HG03442 (cell line): ENCODE measurements at regions not wholly inside any gene's neighbourhood (a gene's known extent, or its start where the extent isn't known, plus 50 kb on each side); places are given as distances from the start of the nearest gene placed in this dataset.
"Not testable (repeated sequence)": the region's sequence is repeated elsewhere in the genome, so short reads cannot be mapped to it uniquely, and the experiment has no call there.

Source experiments
- ATAC-seq: cut with Tn5 transposase; IDR thresholded peaks from one replicate; pipeline ENCODE4 v1.9.1; 2021; ENCODE audit warnings: mild to moderate bottlenecking, moderate library complexity; ENCODE audit not compliant: unreplicated experiment

GRCh38 chr13:90447034-90447733 lies 900.3 kb upstream of the MIR17HG start:
- ATAC-seq: no peak

- ATAC-seq: no peak
Observed at GRCh38 chr13:90447734-90448101, 899.8 kb upstream of the MIR17HG start.

DNA sequence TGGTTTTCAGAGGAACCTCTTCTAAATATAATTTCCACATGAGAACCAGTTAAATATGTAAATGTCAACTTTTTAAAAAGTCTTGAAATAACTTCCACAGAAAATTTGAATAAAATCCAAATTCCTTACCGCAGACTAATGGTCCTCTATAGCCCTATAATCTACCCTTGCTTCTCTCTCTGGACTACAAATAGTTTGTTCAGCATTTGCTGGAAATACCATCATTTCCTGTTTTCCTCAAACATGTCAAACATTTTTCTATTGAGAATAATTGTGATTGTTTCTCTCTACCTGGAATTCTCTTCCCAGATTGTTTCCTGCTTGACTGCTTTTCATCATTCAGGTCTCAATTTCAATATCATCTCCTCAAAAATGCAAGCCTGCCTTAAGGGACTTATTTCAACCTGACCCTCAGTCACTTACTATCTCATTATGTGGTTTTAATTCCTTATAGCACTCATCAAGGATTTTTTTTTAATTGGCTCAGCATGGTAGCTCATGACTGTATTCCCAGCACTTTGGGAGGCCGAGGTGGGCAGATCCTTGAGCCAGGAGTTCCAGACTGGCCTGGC lies 898.9 kb upstream of the MIR17HG start:
- no peak for ATAC-seq

GRCh38 chr13:90453342-90453741 lies 894.1 kb upstream of the MIR17HG start:
- no peak for ATAC-seq

DNA sequence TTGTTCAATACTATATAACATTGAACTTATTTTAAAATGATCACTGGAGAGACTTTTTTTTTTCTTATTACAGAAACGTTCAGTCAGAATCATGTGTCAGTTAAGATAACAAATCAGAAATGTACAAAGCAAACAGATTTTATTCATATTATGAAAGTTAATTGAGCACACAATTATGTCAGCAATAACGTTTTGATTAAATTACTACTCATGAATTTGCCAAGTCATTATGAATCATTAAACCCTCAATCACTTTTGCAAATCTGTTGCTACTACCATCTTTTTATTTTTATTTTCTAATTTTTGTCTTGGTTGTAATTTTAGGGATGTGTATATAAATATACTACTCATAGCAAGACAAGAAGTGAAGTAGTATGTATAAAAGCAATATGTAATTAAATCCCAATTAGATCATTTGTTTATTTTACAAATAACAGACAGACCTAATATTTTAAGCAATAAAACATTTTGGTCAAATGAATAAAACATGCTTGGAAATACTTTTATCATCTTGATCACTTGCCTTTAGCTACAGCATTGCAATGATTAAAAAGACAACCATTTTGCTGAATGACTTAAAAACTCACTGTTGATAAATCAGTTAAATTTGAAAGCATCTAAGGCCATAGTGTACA lies 893.4 kb upstream of the MIR17HG start:
- no peak for ATAC-seq

GRCh38 chr13:90455067-90455466 lies 892.4 kb upstream of the MIR17HG start:
- no peak for ATAC-seq

GRCh38 chr13:90455823-90456222 lies 891.7 kb upstream of the MIR17HG start:
- ATAC-seq: no peak

DNA sequence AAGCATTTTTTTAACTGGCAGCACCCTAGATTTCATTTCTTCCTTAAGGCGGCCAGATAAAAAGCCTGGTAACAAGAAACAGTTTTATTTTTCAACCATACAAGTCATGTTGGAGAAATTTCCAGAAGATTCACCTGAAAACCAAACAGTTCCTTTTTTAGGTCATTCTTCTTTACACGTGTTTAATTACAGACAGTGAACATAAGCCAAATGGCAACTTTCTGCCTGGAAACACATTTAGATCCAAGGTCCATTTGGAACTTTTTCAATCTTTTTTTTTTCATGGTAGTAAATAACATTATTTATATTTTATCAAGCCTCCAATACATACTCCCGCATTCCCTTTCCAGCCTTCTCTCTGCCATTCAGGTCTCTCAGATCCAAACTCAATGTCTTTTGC lies 886.1 kb upstream of the MIR17HG start:
- ATAC-seq: no peak

GRCh38 chr13:90477216-90477615 lies 870.3 kb upstream of the MIR17HG start:
- ATAC-seq: no peak

- ATAC-seq: no peak
Observed at GRCh38 chr13:90483906-90484305, 863.6 kb upstream of the MIR17HG start.

- no peak for ATAC-seq
Observed at GRCh38 chr13:90485436-90485835, 862.1 kb upstream of the MIR17HG start.

GRCh38 chr13:90492872-90493271 lies 854.6 kb upstream of the MIR17HG start:
- ATAC-seq: no peak

GRCh38 chr13:90493667-90494066 lies 853.8 kb upstream of the MIR17HG start:
- ATAC-seq: no peak

DNA sequence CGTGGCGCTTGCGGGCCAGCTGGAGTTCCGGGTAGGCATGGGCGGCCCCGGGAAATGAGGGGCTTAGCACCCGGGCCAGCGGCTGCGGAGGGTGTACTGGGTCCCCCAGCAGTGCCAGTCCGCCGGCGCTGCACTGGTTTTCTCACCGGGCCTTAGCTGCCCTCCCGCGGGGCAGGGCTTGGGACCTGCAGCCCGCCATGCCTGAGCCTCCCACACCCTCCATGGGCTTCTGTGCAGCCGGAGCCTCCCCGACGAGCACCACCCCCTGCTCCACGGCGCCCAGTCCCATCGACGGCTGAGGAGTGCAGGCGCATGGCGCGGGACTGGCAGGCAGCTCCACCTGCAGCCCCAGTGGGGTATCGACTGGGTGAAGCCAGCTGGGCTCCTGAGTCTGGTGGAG lies 852.6 kb upstream of the MIR17HG start:
- ATAC-seq: not testable (repeated sequence)

DNA sequence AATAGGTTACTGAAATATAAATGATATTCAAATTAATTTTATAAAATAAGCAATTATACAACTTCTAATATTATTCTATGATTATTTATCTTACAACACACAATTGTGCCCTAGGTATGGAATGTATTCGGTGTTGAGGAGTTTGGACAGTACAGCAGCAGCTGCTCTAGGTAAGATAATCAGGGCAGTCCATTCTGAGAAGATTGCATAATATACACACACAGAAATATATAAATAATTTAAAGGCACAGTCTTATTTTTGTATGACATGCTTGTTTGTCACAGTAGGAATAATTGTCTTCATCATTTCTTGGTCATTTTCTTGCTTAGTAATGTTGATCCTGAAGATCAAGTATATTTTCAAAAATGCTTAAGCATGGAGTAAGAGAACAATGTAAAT lies 849.4 kb upstream of the MIR17HG start:
- ATAC-seq: no peak

DNA sequence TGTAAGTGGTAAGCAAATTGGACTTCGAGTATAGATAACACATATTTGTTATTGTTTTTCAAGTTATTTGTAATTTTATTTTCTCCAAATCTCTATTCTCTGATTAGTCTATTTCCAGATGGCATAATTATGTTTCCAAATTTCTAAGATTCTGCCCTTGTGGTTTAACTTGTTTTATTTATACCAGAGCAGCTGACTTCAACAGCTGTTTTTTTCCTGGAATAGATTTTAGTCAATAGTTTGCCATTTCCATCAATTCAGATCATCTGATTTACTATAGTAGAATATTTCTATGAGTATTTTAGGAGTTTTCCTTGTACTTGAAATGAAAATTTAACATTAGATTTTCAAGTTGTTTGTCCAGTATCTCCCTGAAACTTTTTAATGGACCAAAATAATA lies 848.7 kb upstream of the MIR17HG start:
- no peak for ATAC-seq

DNA sequence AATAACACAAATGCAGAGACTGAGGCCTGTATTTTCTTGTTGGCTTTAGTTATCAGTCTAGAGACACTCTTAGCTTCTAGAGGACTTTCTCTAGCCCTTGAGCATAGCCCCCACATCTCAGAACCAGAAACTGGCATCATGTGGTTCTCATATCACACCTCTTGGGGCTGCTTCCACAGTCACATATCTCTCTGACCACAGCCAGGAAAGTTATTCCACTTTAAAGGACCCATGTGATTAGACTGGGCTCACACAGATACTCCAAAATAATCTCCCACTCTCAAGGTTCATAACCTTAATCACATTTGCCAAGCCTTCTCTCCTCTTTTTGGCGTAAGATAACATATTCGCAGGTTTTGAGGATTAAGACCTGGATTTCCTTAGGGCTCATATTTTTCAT lies 846.9 kb upstream of the MIR17HG start:
- no peak for ATAC-seq

- no peak for ATAC-seq
Observed at GRCh38 chr13:90502153-90502552, 845.3 kb upstream of the MIR17HG start.

DNA sequence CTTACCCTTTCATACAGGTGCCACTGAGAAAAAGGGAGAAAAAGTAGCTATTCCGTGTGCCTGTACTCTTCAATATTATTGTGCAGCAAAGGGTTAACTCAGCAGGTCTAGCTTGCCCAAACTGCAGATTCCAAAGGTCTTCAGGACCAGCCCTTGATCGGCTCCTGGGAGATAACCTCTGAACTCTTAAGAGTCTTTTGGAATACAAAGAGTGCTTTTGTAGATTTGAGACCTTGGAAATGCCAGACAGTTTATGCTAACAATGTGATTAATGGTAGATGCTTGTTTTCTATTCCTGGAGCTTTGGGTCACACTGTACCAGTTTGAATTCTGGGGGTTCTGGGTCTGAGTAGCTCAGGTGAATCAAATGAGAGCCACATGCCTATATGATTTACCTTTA lies 844.7 kb upstream of the MIR17HG start:
- no peak for ATAC-seq

DNA sequence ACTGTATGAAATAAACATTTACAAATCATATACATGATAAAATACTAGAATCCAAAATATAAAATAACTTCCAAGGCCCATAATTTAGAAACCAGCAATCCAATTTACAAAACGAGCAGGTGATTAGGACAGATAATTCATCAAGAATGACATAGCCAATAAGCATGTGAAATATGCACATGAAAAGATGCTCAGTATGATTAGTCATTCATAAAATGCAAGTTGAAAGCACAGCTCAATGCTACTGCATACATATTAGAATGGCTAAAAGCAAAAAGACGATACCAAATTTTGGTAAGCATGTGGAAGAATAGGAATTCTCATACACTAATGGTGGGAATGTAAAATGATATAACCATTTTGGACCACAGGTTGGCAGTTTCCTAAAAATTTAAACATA lies 837.2 kb upstream of the MIR17HG start:
- ATAC-seq: no peak

DNA sequence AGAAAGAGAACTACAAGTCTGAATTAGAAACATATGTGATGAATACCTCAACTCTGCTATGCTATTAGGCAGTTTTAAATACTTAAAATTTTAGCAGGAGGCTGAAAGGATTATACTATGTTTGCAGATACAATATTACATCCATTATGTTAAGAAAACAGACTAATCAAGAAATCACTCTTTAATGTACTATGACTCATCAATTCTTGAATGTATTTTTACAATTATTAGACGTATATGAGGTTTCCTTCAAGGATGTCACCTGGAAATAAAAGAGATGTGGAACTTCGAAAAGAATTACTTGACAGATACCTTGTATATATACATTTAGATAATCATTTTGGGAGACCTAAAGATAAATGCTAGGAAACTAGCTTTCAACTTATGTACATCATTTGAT lies 835.6 kb upstream of the MIR17HG start:
- no peak for ATAC-seq

GRCh38 chr13:90514712-90515111 lies 832.8 kb upstream of the MIR17HG start:
- not testable (repeated sequence) for ATAC-seq

DNA sequence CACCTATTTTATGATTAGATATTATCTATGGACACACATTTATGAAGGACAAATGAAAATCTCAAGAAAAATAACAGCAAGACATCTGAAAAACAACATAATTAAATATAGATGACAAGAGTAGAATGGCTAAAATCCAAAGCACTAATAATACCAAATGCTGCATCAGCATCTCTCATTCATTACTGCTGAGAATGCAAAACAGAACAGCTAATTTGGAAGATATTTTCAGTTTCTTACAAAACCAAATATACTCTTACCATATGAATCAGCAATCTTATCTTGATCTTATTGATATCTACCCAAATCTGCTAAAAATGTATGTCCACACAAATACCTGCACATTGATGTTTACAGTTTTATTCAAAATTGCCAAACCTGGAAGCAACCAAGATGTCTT lies 829.1 kb upstream of the MIR17HG start:
- no peak for ATAC-seq
